Neural progenitor cell (in vitro differentiated cells): ENCODE measurements at regions not wholly inside any gene's neighbourhood (a gene's known extent, or its start where the extent isn't known, plus 50 kb on each side); places are given as distances from the start of the nearest gene placed in this dataset.

Experiments used
- DNase-seq: peaks from one replicate; pipeline ENCODE4 v3.0.0-alpha.2; 2016; ENCODE audit warnings: low spot score
- H2AFZ ChIP-seq: fragments of 200-600 bp; sonication (generic); replicated peaks from 2 replicates; pipeline ENCODE4 v1.6.1; 2016; ENCODE audit warnings: antibody characterized with exemption
- H3F3A ChIP-seq: fragments of 200-600 bp; sonication (generic); 2 replicates; pipeline ENCODE4 v1.6.1; 2016; ENCODE audit warnings: antibody characterized with exemption, low read depth
- H3K27ac ChIP-seq: fragments of 200-600 bp; sonication (generic); 2 replicates; pipeline ENCODE4 v1.5.1; 2016; ENCODE audit warnings: mild to moderate bottlenecking
- H3K27me3 ChIP-seq: fragments of 200-600 bp; sonication (generic); 2 replicates; pipeline ENCODE4 v1.6.1; 2016; ENCODE audit warnings: mild to moderate bottlenecking, moderate library complexity
- H3K36me3 ChIP-seq: fragments of 200-600 bp; sonication (generic); 2 replicates; pipeline ENCODE4 v1.5.1; 2016
- H3K4me1 ChIP-seq: fragments of 200-600 bp; sonication (generic); 2 replicates; pipeline ENCODE4 v1.6.1; 2016; ENCODE audit warnings: mixed run types
- H3K4me2 ChIP-seq: fragments of 200-600 bp; sonication (generic); 2 replicates; pipeline ENCODE4 v1.6.1; 2016
- H3K4me3 ChIP-seq: fragments of 200-600 bp; sonication (generic); 2 replicates; pipeline ENCODE4 v1.5.1; 2016
- H3K79me2 ChIP-seq: fragments of 200-600 bp; sonication (generic); 2 replicates; pipeline ENCODE4 v1.6.1; 2016; ENCODE audit warnings: low read depth
- H3K9ac ChIP-seq: fragments of 200-600 bp; sonication (generic); 2 replicates; pipeline ENCODE4 v1.6.1; 2016
- H3K9me3 ChIP-seq: fragments of 200-600 bp; sonication (generic); 2 replicates; pipeline ENCODE4 v1.5.1; 2016; ENCODE audit warnings: low read depth
- H4K20me1 ChIP-seq: fragments of 200-600 bp; sonication (generic); 2 replicates; pipeline ENCODE4 v1.6.1; 2016; ENCODE audit warnings: low read depth
- H3K27ac Mint-ChIP-seq: 3 replicates; pipeline ENCODE4 v1.8.0; 2021; ENCODE audit warnings: mixed read lengths
- H3K27me3 Mint-ChIP-seq: 2 replicates; pipeline ENCODE4 v1.8.0; 2022; ENCODE audit warnings: low read depth, mild to moderate bottlenecking, inconsistent platforms, moderate library complexity, mixed read lengths; ENCODE audit not compliant: insufficient read depth
- H3K36me3 Mint-ChIP-seq: 3 replicates; pipeline ENCODE4 v1.8.0; 2021; ENCODE audit warnings: mixed read lengths
- H3K4me1 Mint-ChIP-seq: 3 replicates; pipeline ENCODE4 v1.8.0; 2021; ENCODE audit warnings: mixed read lengths
- H3K4me3 Mint-ChIP-seq: 3 replicates; pipeline ENCODE4 v1.8.0; 2021; ENCODE audit warnings: mild to moderate bottlenecking, moderate library complexity, mixed read lengths
- H3K9me3 Mint-ChIP-seq: 3 replicates; pipeline ENCODE4 v1.8.0; 2020; ENCODE audit warnings: mixed read lengths
- CTCF ChIP-seq: fragments of 200-600 bp; sonication (generic); IDR thresholded peaks from 2 replicates; pipeline ENCODE4 v1.5.1; 2017; ENCODE audit warnings: antibody characterized with exemption, mild to moderate bottlenecking
- EZH2 ChIP-seq: fragments of 200-600 bp; sonication (generic); IDR thresholded peaks from 2 replicates; pipeline ENCODE4 v1.6.1; 2017; ENCODE audit warnings: antibody characterized with exemption, mild to moderate bottlenecking, moderate library complexity
- EZH2phosphoT487 ChIP-seq: fragments of 200-600 bp; sonication (generic); IDR thresholded peaks from 2 replicates; pipeline ENCODE4 v1.6.1; 2017; ENCODE audit warnings: antibody characterized with exemption

DNA sequence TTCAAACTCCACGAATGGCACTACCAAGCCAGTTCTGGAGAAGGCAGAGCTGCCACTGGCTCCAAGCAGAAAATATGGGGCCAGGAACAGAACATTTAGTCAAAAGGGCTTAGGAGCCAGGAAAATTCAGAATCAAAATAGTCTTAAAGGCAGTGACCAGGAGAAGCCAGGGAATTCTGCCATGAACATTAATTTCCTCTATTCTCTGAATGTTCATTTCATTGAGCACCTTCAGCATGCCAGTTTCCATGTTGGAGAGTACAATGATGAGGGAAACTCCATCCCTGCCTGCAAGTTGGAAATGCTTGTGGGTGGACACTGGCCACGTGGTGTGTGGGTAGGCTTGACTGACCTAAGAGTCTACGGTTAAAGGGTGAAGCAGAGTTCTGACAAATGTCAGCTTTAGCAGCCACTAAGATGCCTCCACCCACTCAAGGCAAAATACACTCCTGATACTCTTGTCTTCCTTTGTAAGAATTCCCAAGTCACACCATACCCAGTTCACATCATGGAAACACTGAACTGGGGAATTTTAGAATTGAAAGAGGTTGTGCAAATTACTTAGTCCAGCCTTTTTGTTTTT, 190.1 kb upstream of the C1QTNF7 start:
- Histone ChIP-seq H3K27me3 (no peaks in the 10 kb centered on the region), H3K9me3 (no peaks in the 10 kb centered on the region), H2AFZ (no peak overlapping the region), H3K36me3 (no peaks in the 10 kb centered on the region), H3K4me2 (no peak overlapping the region), H3K4me3 (no peak overlapping the region), H3K79me2 (no peaks in the 10 kb centered on the region), H3F3A (no peaks in the 10 kb centered on the region), H3K27ac (no peak overlapping the region), H3K4me1 (peaks cover 9% of the 10 kb centered on the region), H4K20me1 (no peaks in the 10 kb centered on the region), H3K9ac (no peak overlapping the region)
- no peaks in the 10 kb centered on the region for H3K36me3 Mint-ChIP-seq
- H3K27ac Mint-ChIP-seq = no peak overlapping the region
- H3K9me3 Mint-ChIP-seq = peaks cover 3% of the 10 kb centered on the region
- peaks cover 3% of the 10 kb centered on the region for H3K4me1 Mint-ChIP-seq
- peaks cover 2% of the 10 kb centered on the region for H3K27me3 Mint-ChIP-seq
- DNase-seq = no peak
- H3K4me3 Mint-ChIP-seq = no peak overlapping the region
- TF ChIP-seq EZH2phosphoT487 (no peak), CTCF (no peak), EZH2 (no peak)

- Histone ChIP-seq H3K9ac (no peak overlapping the region), H3K4me1 (no peaks in the 10 kb centered on the region), H3K4me3 (no peak overlapping the region), H2AFZ (no peak overlapping the region), H3K79me2 (no peaks in the 10 kb centered on the region), H3F3A (no peaks in the 10 kb centered on the region), H3K27me3 (no peaks in the 10 kb centered on the region), H3K4me2 (no peak overlapping the region), H3K36me3 (no peaks in the 10 kb centered on the region), H3K27ac (no peak overlapping the region), H4K20me1 (no peaks in the 10 kb centered on the region), H3K9me3 (no peaks in the 10 kb centered on the region)
- Mint-ChIP-seq H3K4me3 (no peak overlapping the region), H3K27ac (no peak overlapping the region), H3K36me3 (no peaks in the 10 kb centered on the region), H3K4me1 (no peaks in the 10 kb centered on the region), H3K27me3 (peaks cover 2% of the 10 kb centered on the region), H3K9me3 (peaks cover 4% of the 10 kb centered on the region)
- TF ChIP-seq CTCF (peak; percentile 79), EZH2phosphoT487 (no peak)
- DNase-seq = peak; percentile 60
Measured at GRCh38 chr4:15238720-15239119, 189.1 kb upstream of the C1QTNF7 start.

GRCh38 chr4:15239866-15240265, 188.0 kb upstream of the C1QTNF7 start:
- no peak overlapping the region for H3K4me3 ChIP-seq
- no peaks in the 10 kb centered on the region for H3K36me3 Mint-ChIP-seq
- H3K9me3 Mint-ChIP-seq = peaks cover 4% of the 10 kb centered on the region
- H3K4me1 ChIP-seq = no peaks in the 10 kb centered on the region
- H3K27me3 ChIP-seq = no peaks in the 10 kb centered on the region
- no peaks in the 10 kb centered on the region for H3K9me3 ChIP-seq
- H3K27me3 Mint-ChIP-seq = peaks cover 2% of the 10 kb centered on the region
- no peaks in the 10 kb centered on the region for H3K4me1 Mint-ChIP-seq
- no peaks in the 10 kb centered on the region for H4K20me1 ChIP-seq
- H3K27ac ChIP-seq = no peak overlapping the region
- H3K36me3 ChIP-seq = no peaks in the 10 kb centered on the region
- H2AFZ ChIP-seq = no peak overlapping the region
- DNase-seq = no peak
- H3F3A ChIP-seq = no peaks in the 10 kb centered on the region
- no peak overlapping the region for H3K4me2 ChIP-seq
- H3K79me2 ChIP-seq = no peaks in the 10 kb centered on the region
- no peak overlapping the region for H3K4me3 Mint-ChIP-seq
- no peak overlapping the region for H3K9ac ChIP-seq
- no peak overlapping the region for H3K27ac Mint-ChIP-seq
- no peak for TF ChIP-seq CTCF
- TF ChIP-seq EZH2 = no peak
- no peak for TF ChIP-seq EZH2phosphoT487
